HCT116 (cell line): ENCODE measurements at regions not wholly inside any gene's neighbourhood (a gene's known extent, or its start where the extent isn't known, plus 50 kb on each side); places are given as distances from the start of the nearest gene placed in this dataset.

Experiments used
- POLR2A ChIP-seq: IDR thresholded peaks from 2 replicates; pipeline ENCODE4 v1.7.0; 2011; ENCODE audit warnings: borderline replicate concordance; ENCODE audit not compliant: insufficient read depth, insufficient read length; ENCODE audit errors: extremely low read depth
- SRF ChIP-seq: IDR thresholded peaks from 2 replicates; pipeline ENCODE4 v1.6.1; 2012; ENCODE audit warnings: low read depth

DNA sequence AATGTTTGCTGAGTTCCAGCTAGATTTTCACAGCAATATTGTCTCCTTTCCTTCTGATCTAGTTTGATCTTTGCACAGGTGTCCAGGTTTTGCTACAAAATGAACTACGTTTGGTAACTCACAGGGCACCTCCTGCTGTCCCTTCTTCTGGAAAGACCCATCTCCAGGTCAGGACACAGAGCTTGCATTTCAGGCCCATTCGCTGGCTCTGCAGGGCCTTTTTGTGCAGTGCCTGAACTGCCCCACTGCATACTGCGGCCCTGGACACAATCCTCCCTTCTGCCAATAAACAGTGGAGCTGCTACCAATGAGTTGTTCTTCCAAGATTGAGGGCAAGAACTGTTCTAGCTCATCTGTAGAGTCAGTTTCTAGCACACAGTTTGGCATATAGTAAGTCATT is 50.7 kb upstream of the BDH1 start:
- TF ChIP-seq POLR2A (no peak), SRF (no peak)
